LNCAP (cell line): ENCODE measurements at regions not wholly inside any gene's neighbourhood (a gene's known extent, or its start where the extent isn't known, plus 50 kb on each side); places are given as distances from the start of the nearest gene placed in this dataset.

Experiments
- CTCF ChIP-seq: fragments of 450-650 bp; IDR thresholded peaks from 2 replicates; pipeline ENCODE4 v1.5.1; 2017; ENCODE audit warnings: mild to moderate bottlenecking

- TF ChIP-seq CTCF, result no peak
Observed at GRCh38 chr12:127729381-127729780, 537.6 kb upstream of the TMEM132C start.

GRCh38 chr12:127731657-127732056 lies 535.3 kb upstream of the TMEM132C start:
- no peak for TF ChIP-seq CTCF

- no peak for TF ChIP-seq CTCF
Observed at GRCh38 chr12:127742231-127742630, 524.7 kb upstream of the TMEM132C start.

GRCh38 chr12:127745469-127746212 lies 521.3 kb upstream of the TMEM132C start:
- no peak for TF ChIP-seq CTCF

- TF ChIP-seq CTCF, result no peak
Observed at GRCh38 chr12:127749416-127749815, 517.6 kb upstream of the TMEM132C start.

- no peak for TF ChIP-seq CTCF
Observed at GRCh38 chr12:127750076-127750840, 516.7 kb upstream of the TMEM132C start.

- TF ChIP-seq CTCF, result no peak
Observed at GRCh38 chr12:127752802-127753201, 514.2 kb upstream of the TMEM132C start.
